K562 (cell line): ENCODE measurements at regions not wholly inside any gene's neighbourhood (a gene's known extent, or its start where the extent isn't known, plus 50 kb on each side); places are given as distances from the start of the nearest gene placed in this dataset.

Experiments
- ATAC-seq: fragments of 200-7000 bp; cut with Tn5 transposase; 3 replicates; pipeline ENCODE4 v1.9.1; 2020; ENCODE audit warnings: moderate library complexity
- BruUV-seq: library from RNA; stranded (reverse); fragments of 400-500 nt; replicated peaks from 2 replicates; lab custom pipeline; 2021; lab: Mats Ljungman, UMichigan
- CTCF ChIA-PET: fragments of 300-600 bp; formaldehyde crosslinking; extraction: SDS; loops from one replicate; lab custom pipeline; 2021; ENCODE audit warnings: low intra/inter-chr PET ratio; lab: Yijun Ruan, JAX
- POLR2A ChIA-PET: fragments of 300-600, 350-650 bp; sonication (Branson Sonifier 250); formaldehyde crosslinking; extraction: SDS; loops from one replicate; lab custom pipeline; 2021; ENCODE audit warnings: antibody characterized with exemption, inconsistent platforms; lab: Yijun Ruan, JAX
- DNase-seq, 4 experiments: peaks; one replicate each; pipeline versions ENCODE4 v3.0.0 to v3.0.0-alpha.2; 2011 to 2018; ENCODE audit warnings: low spot score in 3 of 4, mixed read lengths in 3 of 4; ENCODE audit errors: extremely low read depth in 1 of 4
- FAIRE-seq: peaks from 2 replicates; lab custom pipeline; 2011; peaks lifted over from hg19 to GRCh38; lab: Jason Lieb, UNC
- H2AFZ ChIP-seq: 2 replicates; pipeline ENCODE4 v1.6.0; 2011; ENCODE audit warnings: low read depth, low read length, control low read depth, inconsistent platforms
- H3K27ac ChIP-seq: fragments of 200-600 bp; 3 replicates; pipeline ENCODE4 v1.8.0; 2011; ENCODE audit warnings: low read depth, mild to moderate bottlenecking, control low read depth, inconsistent platforms, low read length, moderate library complexity, mixed read lengths; ENCODE audit errors: extremely low read depth
- H3K27me3 ChIP-seq, 2 experiments: fragments of 300-600 bp in 1 of 2; 2 replicates in 1 of 2; 3 replicates in 1 of 2; pipeline versions ENCODE4 v1.6.0 to v1.8.0; 2011; ENCODE audit warnings: inconsistent platforms in 2 of 2, low read length in 2 of 2, mild to moderate bottlenecking in 1 of 2, mixed read lengths in 1 of 2, moderate library complexity in 1 of 2; ENCODE audit not compliant: control insufficient read depth in 2 of 2, insufficient read depth in 2 of 2
- H3K36me3 ChIP-seq: fragments of 300-600 bp; 3 replicates; pipeline ENCODE4 v1.8.0; 2011; ENCODE audit warnings: mild to moderate bottlenecking, low read length, inconsistent platforms; ENCODE audit not compliant: control insufficient read depth, insufficient read depth
- H3K4me1 ChIP-seq, 2 experiments: fragments of 200-600 bp in 1 of 2; replicated peaks in 1 of 2; 2 replicates in 1 of 2; 3 replicates in 1 of 2; pipeline versions ENCODE4 v1.5.1 to v1.8.0; 2011; ENCODE audit warnings: inconsistent platforms in 2 of 2, low read length in 2 of 2, mild to moderate bottlenecking in 1 of 2, mixed read lengths in 1 of 2, moderate library complexity in 1 of 2; ENCODE audit not compliant: control insufficient read depth in 2 of 2, insufficient read depth in 2 of 2
- H3K4me2 ChIP-seq: 2 replicates; pipeline ENCODE4 v1.6.1; 2011; ENCODE audit warnings: low read length, control low read depth, inconsistent platforms, mixed read lengths; ENCODE audit not compliant: insufficient read depth
- H3K4me3 ChIP-seq: fragments of 200-600 bp; sonication (generic), shearing (Covaris generic); 2 replicates; pipeline ENCODE4 v1.5.1; 2016; ENCODE audit warnings: control low read depth, inconsistent platforms
- H3K79me2 ChIP-seq: fragments of 200-600 bp; 3 replicates; pipeline ENCODE4 v1.8.0; 2011; ENCODE audit warnings: low read length, inconsistent platforms; ENCODE audit not compliant: control insufficient read depth, insufficient read depth
- H3K9ac ChIP-seq, 2 experiments: 2 replicates each; pipeline versions ENCODE4 v1.6.0 to v1.6.1; 2011; ENCODE audit warnings: low read depth in 2 of 2, low read length in 2 of 2, control low read depth in 1 of 2, inconsistent platforms in 1 of 2, mild to moderate bottlenecking in 1 of 2, mixed read lengths in 1 of 2; ENCODE audit not compliant: insufficient read depth in 1 of 2
- H3K9me1 ChIP-seq: one replicate; pipeline ENCODE4 v1.6.0; 2011; ENCODE audit warnings: inconsistent platforms, mild to moderate bottlenecking, low read length, moderate library complexity; ENCODE audit not compliant: control insufficient read depth, insufficient read depth
- H3K9me3 ChIP-seq: replicated peaks from 2 replicates; pipeline ENCODE4 v1.5.1; 2011; ENCODE audit warnings: low read depth, low read length, inconsistent platforms; ENCODE audit not compliant: control insufficient read depth, insufficient read depth
- H4K20me1 ChIP-seq: replicated peaks from 2 replicates; pipeline ENCODE4 v1.6.1; 2011; ENCODE audit warnings: low read length, inconsistent platforms, mixed read lengths; ENCODE audit not compliant: control insufficient read depth, insufficient read depth
- EP400 ChIP-seq: fragments of 450-650 bp; IDR thresholded peaks from 2 replicates; pipeline ENCODE4 v1.6.1; 2017; ENCODE audit warnings: antibody characterized with exemption, mild to moderate bottlenecking, moderate library complexity
- GATA2 ChIP-seq: sonication (generic); formaldehyde crosslinking; IDR thresholded peaks from 2 replicates; pipeline ENCODE4 v1.4.0; 2020; ENCODE audit warnings: mild to moderate bottlenecking, missing genetic modification reagents
- IFI16 ChIP-seq: fragments of 250-450 bp; sonication (Bioruptor Pico); IDR thresholded peaks from 2 replicates; pipeline ENCODE4 v2.1.2; 2022; ENCODE audit warnings: mild to moderate bottlenecking, inconsistent platforms
- MCM5 ChIP-seq: fragments of 450-650 bp; IDR thresholded peaks from 2 replicates; pipeline ENCODE4 v1.6.1; 2016; ENCODE audit warnings: low read depth
- MYBL2 ChIP-seq, 2 experiments: fragments of 450-650 bp in 1 of 2; sonication (generic) in 1 of 2; formaldehyde crosslinking in 1 of 2; IDR thresholded peaks; 2 replicates each; pipeline versions ENCODE4 v1.6.1 to v1.8.1; 2017 to 2022; ENCODE audit warnings: borderline replicate concordance in 1 of 2, inconsistent platforms in 1 of 2, low read depth in 1 of 2, mild to moderate bottlenecking in 1 of 2, missing genetic modification reagents in 1 of 2, moderate library complexity in 1 of 2
- RAD51 ChIP-seq: fragments of 450-650 bp; IDR thresholded peaks from 2 replicates; pipeline ENCODE4 v1.7.1; 2016; ENCODE audit warnings: low read depth, mild to moderate bottlenecking, borderline replicate concordance
- SPI1 ChIP-seq: IDR thresholded peaks from 2 replicates; pipeline ENCODE4 v1.6.1; 2011; ENCODE audit warnings: low read depth, low read length, control low read depth, borderline replicate concordance
- TAF15 ChIP-seq: fragments of 200-400 bp; formaldehyde crosslinking; IDR thresholded peaks from 2 replicates; pipeline ENCODE4 v1.6.1; 2017; ENCODE audit warnings: mild to moderate bottlenecking, low read depth, low read length, moderate library complexity
- THAP7 ChIP-seq: fragments of 250-450 bp; sonication (Bioruptor Pico); IDR thresholded peaks from 2 replicates; pipeline ENCODE4 v1.5.0; 2021
- ZNF232 ChIP-seq: sonication (generic); formaldehyde crosslinking; IDR thresholded peaks from 2 replicates; pipeline ENCODE4 v1.8.0; 2022; ENCODE audit warnings: mild to moderate bottlenecking, missing genetic modification reagents
- WGBS: fragments of 100-300 bp; shearing (Covaris generic); methylation state at CpG from one replicate; pipeline ENCODE4 v1.1.6; 2016; ENCODE audit warnings: low coverage, mixed read lengths; ENCODE audit not compliant: insufficient coverage; ENCODE audit errors: missing lambda C conversion rate; 5-methylcytosine and 5-hydroxymethylcytosine counted together
- in situ Hi-C: fragments of 300-500 bp; cut with MboI; formaldehyde crosslinking; loops from 4 replicates; pipeline ENCODE4 v1.15.0; 2018; ENCODE audit warnings: inconsistent platforms, mixed read lengths
- intact Hi-C: fragments of 100-400 bp; cut with micrococcal nuclease; formaldehyde crosslinking; loops from 2 replicates; pipeline ENCODE4 v1.14.2; 2022

GRCh38 chr19:27738569-27739193, 1474.3 kb downstream of the UQCRFS1 start (continued):
- TF ChIP-seq ZNF232 (CRISPR knock-in tag) (no peak), MYBL2 (IDR thresholded peaks at IDR 0.05; ENCODE audit: low read depth) (no peak), MYBL2 (CRISPR knock-in tag; IDR thresholded peaks at IDR 0.05; ENCODE audit: borderline replicate concordance) (no peak), RAD51 (no peak), MCM5 (no peak), THAP7 (CRISPR knock-in tag) (no peak), TAF15 (no peak), GATA2 (CRISPR knock-in tag) (no peak), IFI16 (CRISPR knock-in tag) (no peak), SPI1 (no peak), EP400 (no peak)

- ATAC-seq (no peak), DNase-seq (no peak), FAIRE-seq (no peak)
- ChIA-PET POLR2A (no interaction called here), CTCF (no interaction called here)
- no peaks in the 10 kb centered on the region for H3K4me1 ChIP-seq
- no peak overlapping the region for H3K27ac ChIP-seq
- H4K20me1 ChIP-seq: no peaks in the 10 kb centered on the region
- H3K27me3 ChIP-seq: no peaks in the 10 kb centered on the region
- intact Hi-C loops (no loop called here), in situ Hi-C loops (no loop called here)
- TF ChIP-seq MYBL2 (IDR thresholded peaks at IDR 0.05; ENCODE audit: low read depth) (no peak), MYBL2 (CRISPR knock-in tag; IDR thresholded peaks at IDR 0.05; ENCODE audit: borderline replicate concordance) (no peak)
- H3K4me3 ChIP-seq: no peak overlapping the region
- H3K9me1 ChIP-seq: no peaks in the 10 kb centered on the region
- WGBS: 31% methylated on average over 4 of the region's 4 CpGs
- H3K9me3 ChIP-seq: no peaks in the 10 kb centered on the region
- no peaks in the 10 kb centered on the region for H3K79me2 ChIP-seq
- BruUV-seq: no TSS peak
- H3K4me2 ChIP-seq: no peak overlapping the region
- no peaks in the 10 kb centered on the region for H3K36me3 ChIP-seq
- no peak overlapping the region for H2AFZ ChIP-seq
- H3K9ac ChIP-seq: no peak overlapping the region
Observed at GRCh38 chr19:27736225-27736624, 1476.7 kb downstream of the UQCRFS1 start.
